GOT3 (cell line): ENCODE measurements at regions not wholly inside any gene's neighbourhood (a gene's known extent, or its start where the extent isn't known, plus 50 kb on each side); places are given as distances from the start of the nearest gene placed in this dataset.
"Not testable (repeated sequence)": the region's sequence is repeated elsewhere in the genome, so short reads cannot be mapped to it uniquely, and the experiment has no call there.

Source experiments
- DNase-seq: peaks from one replicate; lab custom pipeline; 2025; ENCODE audit warnings: mixed read lengths; lab: John Stamatoyannopoulos, UW

DNA sequence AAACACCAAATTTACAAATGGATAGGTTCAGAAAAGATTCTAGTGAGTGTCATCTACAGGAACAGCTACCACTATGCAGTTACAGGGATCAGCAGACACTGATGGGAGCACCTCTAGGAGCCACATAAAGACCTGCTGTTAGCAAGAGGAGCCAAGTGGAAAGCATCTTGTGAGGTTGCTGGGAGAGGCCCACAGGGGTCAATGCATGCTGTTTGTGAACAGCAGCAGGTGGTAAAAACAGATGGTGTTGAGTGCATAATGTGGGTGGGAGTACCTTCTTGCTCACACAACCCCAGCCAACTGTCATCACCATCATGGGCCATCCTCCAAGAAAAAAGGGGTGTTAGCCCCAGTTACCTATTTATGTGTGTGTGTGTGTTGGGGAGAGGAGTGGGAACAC is 215.2 kb upstream of the SSTR1 start:
- no peak for DNase-seq

GRCh38 chr14:37994846-37995372 is 212.8 kb upstream of the SSTR1 start:
- no peak for DNase-seq

GRCh38 chr14:37997017-37997416 is 210.7 kb upstream of the SSTR1 start:
- no peak for DNase-seq

DNA sequence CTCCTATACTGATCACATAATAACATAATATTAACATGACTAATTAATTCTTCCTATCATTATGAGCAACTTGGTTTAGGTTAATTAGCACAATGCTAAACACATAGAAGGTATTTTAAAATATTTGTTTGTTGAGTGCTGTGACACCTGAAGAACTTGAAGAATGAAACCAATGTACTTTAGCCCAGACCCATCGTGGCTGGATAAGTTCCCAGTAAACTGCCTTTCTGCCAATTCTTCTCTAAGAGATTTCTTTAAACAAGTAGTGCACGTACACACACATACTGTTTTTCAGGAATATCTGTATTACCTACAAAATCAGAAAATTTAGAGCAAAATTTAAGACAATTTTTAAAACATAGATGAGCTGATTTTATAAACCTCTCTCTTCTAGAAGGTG is 207.4 kb upstream of the SSTR1 start:
- no peak for DNase-seq

- no peak for DNase-seq
Observed at GRCh38 chr14:38001501-38001900, 206.2 kb upstream of the SSTR1 start.

DNA sequence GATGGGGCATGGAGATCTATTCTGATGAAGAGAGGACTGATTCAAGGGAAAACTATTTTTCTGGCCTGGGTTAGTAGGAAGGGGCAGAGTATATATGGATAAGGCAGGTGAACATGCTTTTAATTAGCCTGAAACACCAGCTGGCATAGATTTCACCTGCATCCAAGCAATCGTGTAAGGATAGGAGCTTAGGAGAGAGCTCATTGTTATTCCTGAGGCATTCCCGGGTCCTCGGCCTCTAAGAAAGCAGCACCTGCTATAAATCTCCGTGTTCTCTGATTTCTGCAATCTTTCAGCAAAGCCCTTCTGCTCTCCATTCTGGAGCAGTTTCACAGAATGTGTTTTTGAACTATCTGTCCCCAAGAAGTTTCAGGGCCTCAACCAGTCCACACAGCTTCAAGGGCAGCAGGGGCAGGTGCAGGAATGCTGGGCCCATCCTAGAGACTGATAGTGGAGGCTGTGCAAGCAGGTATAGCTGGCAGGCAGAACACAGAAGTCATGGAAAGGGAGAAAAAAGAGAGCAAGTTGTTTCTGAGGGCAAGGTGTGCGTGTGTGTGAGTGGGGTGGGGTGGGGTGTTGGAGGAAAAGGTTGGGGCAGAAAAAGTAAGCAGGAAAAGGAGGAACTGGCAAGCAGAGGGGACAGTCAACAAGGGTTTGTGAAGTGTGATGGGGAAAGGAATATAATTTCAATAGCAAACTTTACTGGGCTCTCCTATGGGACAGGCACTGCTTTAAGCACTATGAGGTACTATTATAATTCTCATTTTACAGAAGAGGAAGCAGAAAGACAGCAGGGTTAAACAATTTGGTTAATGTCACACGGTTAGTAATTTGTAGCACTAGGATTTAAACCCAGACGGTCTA is 203.7 kb upstream of the SSTR1 start:
- no peak for DNase-seq

DNA sequence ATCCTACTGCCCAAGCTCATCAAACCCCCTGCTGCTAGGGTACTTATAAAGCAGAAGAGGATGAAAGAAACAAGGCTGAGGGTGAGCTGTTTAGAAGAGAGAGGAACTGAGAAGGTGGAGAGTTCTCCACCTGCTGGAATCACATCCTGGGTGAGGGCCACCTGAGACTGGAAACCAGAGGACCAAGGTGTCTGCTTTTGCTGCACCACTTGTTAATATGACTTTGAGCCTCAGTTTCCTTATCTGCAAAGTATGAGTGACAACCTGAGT is 203.2 kb upstream of the SSTR1 start:
- no peak for DNase-seq

DNA sequence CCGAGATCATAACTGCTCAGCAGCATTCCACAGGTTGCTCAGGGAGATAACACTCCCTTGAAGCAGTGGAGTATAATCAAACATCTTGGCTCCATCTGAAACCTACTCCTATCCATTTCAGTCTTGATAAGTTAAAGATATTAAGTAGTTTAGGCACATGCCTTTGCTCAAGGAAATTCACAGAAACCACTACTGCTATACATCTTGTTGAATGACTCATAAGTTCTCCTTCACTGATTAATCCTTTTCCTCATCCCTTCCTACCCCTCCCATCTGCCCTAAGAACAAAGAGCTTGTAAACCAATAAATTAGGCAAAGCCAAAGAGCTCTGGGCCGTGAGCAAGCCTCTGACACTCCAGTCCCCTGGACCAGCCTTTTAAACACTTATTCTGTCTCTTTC is 196.5 kb upstream of the SSTR1 start:
- not testable (repeated sequence) for DNase-seq

- DNase-seq, result no peak
Observed at GRCh38 chr14:38012056-38012455, 195.6 kb upstream of the SSTR1 start.

DNA sequence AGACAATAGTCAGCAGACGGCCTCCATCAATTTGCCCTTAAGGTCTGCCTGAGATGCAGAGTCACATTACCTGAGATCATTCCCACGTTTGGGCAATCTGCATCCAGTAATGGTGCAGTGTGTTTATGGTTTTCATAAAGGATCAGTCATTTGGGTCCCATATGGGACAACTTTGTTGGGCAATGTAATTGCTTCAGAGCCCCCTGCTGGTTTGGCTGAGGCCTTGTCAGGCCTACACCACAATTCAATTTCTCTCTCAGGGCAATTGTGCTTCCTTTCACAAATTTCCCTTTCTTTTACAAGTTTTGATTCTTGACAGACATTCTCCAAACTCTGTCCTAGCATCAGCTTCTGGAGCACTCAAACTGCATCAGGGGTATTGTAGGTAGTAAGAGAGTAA is 191.2 kb upstream of the SSTR1 start:
- no peak for DNase-seq

DNA sequence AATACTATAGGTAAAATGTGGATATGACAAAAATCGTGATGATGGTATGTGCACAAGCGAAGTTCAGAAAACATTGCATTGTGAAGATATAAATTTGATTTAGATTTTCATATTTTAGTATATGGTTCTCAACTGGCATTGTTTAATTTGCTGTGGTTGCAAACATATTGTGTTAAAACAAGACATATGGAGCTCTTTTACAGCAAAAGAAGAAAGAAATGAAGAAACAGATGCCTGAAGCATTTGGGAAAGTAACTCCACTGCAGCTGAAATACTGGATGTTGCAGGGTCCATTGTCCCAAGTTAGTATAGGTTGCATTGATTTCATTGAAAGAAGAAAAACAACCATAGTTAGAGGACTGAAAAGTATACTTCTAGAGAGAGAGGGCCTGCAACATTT is 185.8 kb upstream of the SSTR1 start:
- DNase-seq, result no peak

DNA sequence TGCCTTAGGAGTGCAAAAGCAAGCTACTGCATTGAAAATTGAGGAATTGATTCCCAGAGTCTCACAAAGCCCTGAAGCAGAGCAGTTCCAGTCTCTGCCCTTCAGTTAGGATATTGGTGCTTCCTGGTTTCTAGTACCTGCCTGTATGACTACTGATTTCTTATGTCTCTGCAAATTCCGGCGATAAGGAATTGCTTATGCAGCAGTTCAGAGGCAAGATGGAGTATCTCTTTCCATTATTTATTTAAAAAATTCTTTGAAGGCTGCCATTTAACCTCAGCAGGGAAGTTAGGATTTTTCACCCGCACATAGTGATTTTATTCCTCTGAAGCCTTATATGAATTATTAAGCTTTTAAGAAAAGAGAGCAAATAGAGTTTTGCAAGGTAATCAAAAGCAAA is 184.9 kb upstream of the SSTR1 start:
- DNase-seq, result no peak

DNA sequence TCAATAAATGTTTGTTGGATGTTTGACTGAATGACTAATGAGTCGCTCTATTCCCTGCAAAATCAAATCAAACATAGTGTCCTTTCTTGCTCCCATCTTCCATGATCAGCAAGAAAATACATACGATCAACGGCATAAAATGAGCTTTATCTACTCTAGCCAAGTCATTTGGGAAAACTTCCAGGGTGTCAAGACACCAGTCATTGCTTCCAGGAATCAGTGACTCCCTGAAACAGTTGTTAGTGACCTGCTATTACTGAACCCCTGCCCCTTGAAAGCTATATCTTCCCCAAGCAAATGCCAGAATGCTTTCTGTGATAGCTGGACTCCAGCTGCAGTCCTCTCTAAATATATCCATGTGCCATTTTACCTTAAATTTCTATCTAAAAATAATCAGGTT is 169.5 kb upstream of the SSTR1 start:
- no peak for DNase-seq

GRCh38 chr14:38038986-38039385 is 168.7 kb upstream of the SSTR1 start:
- no peak for DNase-seq

- DNase-seq, result no peak
Observed at GRCh38 chr14:38039496-38039895, 168.2 kb upstream of the SSTR1 start.

DNA sequence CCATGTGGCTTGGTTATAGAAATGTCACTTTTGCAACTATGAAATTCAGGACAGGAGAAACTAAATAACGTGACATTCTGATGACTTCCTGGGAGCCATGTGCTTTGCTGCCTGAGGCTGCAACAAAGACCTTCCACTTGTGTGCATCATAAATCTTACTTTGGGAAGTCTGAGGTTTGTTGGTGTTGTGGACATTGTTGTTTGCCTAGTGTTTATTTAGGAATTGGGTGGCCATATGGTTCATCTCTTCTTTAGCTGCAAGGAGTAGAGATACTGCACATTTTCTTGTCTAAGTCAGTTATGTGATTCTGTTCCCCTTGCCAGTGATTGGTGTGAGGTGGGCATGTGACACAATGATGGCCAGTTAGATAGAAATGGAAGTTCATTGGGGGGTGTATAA is 167.3 kb upstream of the SSTR1 start:
- DNase-seq, result no peak

DNA sequence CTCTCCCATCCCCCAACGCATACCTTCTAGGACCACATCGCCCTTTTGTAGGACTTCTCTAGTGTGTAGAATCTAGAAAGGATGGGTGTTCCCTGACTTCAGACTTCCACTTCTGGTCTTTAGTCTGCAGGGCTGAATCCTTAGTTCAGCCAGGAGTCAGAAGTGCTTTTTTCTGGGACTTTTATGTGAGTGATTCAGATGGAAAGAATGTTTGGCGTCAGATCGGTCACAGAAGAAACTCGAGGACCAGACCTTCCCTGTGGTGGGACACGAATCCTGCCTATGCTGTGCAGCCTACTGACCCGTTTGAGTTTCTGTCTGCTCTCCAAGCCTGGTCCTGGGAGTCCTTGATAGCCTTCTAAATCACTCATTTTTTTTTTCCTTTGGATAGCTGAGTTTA is 165.4 kb upstream of the SSTR1 start:
- DNase-seq, result peak; percentile 2

DNA sequence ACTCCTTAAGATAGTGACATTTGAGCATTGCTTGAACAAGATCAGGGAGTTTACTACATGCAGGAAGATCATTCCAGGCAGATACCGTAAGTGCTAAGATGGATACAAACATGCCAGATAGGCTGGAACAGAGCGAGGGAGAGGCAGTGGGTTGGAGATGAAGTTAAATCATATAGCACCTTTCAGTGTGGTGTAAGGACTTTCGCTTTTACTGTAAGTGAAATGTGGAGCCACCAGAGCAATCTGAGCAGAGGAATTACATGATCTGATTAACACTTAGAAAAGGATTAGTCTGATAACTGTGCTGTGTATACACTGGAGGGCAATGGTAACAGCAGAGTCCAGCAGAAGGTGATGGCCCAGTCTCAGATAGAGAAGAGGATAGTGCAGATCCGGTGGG is 163.0 kb upstream of the SSTR1 start:
- DNase-seq, result no peak

DNA sequence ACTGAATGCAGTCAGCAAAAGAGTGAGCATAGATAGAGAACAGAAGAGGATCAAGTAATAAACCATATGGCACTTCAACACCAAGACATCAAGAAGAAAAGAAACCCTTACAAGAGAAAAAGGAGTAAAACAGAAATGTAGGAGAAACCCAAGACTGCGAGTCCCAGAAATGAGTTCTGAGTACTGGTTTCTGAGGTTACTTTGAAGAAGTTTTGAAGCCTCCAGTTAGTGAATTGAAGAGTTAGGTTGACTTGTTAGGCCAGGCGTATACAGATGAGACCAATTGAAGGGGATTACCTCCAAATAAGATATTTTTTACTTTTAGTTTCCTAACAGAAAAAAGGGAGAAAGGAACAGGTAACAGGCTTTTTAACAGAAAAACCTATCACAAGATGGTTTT is 162.2 kb upstream of the SSTR1 start:
- no peak for DNase-seq

- DNase-seq, result no peak
Observed at GRCh38 chr14:38046160-38046559, 161.5 kb upstream of the SSTR1 start.

- DNase-seq, result no peak
Observed at GRCh38 chr14:38047195-38047902, 160.4 kb upstream of the SSTR1 start.

GRCh38 chr14:38053666-38054065 is 154.0 kb upstream of the SSTR1 start:
- no peak for DNase-seq

- no peak for DNase-seq
Observed at GRCh38 chr14:38056270-38056669, 151.4 kb upstream of the SSTR1 start.

DNA sequence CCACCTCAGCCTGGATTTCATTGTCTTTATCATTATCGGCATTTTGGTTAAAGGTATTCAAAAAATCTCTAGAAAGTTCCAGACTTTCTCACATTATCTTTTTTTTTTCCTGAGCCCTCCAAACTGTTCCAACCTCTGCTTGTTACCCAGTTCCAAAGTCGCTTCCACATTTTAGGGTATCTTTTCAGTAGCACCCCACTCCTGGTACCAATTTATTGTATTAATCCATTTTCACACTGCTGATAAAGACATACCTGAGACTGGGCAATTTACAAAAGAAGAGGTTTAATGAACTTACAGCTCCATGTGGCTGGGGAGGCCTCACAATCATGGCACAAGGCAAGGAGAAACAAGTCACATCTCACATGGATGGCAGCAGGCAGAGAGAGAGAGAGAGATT is 145.5 kb upstream of the SSTR1 start:
- not testable (repeated sequence) for DNase-seq
